ENCODE measurements at regions not wholly inside any gene's neighbourhood (a gene's known extent, or its start where the extent isn't known, plus 50 kb on each side); places are given as distances from the start of the nearest gene placed in this dataset.

DNA sequence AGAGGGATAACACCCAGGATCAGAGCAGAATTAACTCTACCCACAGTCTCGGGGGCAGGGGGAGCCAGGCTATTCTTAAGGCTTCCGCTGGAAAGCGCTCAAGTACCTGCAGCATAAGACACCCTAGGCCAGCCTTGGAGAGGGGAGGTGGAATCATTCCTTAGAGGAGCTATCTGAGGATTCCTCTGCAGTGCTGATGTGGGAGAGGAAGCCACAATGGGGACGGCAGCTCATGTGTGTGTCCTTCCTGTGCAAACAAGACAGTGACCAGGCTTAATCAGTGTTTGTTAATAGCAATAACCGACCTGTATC is 382.2 kb upstream of the CADM1 start:
- TF ChIP-seq, protein P1, sequence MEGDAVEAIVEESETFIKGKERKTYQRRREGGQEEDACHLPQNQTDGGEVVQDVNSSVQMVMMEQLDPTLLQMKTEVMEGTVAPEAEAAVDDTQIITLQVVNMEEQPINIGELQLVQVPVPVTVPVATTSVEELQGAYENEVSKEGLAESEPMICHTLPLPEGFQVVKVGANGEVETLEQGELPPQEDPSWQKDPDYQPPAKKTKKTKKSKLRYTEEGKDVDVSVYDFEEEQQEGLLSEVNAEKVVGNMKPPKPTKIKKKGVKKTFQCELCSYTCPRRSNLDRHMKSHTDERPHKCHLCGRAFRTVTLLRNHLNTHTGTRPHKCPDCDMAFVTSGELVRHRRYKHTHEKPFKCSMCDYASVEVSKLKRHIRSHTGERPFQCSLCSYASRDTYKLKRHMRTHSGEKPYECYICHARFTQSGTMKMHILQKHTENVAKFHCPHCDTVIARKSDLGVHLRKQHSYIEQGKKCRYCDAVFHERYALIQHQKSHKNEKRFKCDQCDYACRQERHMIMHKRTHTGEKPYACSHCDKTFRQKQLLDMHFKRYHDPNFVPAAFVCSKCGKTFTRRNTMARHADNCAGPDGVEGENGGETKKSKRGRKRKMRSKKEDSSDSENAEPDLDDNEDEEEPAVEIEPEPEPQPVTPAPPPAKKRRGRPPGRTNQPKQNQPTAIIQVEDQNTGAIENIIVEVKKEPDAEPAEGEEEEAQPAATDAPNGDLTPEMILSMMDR (IDR thresholded peaks at IDR 0.05): no peak
- TF ChIP-seq POLR2A (IDR thresholded peaks at IDR 0.05): no peak

Measured in esophagus squamous epithelium (tissue), 4 donors.